DOHH2 (cell line): ENCODE measurements at regions not wholly inside any gene's neighbourhood (a gene's known extent, or its start where the extent isn't known, plus 50 kb on each side); places are given as distances from the start of the nearest gene placed in this dataset.

ENCODE experiments used
- H3F3A ChIP-seq: fragments of 200-600 bp; sonication (generic), shearing (Covaris generic); 2 replicates; pipeline ENCODE4 v1.6.0; 2016; ENCODE audit warnings: antibody characterized with exemption, mild to moderate bottlenecking; ENCODE audit not compliant: control insufficient read depth, insufficient read depth
- H3K27ac ChIP-seq: fragments of 200-600 bp; sonication (generic); 2 replicates; pipeline ENCODE4 v1.5.1; 2014; ENCODE audit warnings: low read depth, mild to moderate bottlenecking, low read length, moderate library complexity
- H3K27me3 ChIP-seq: fragments of 200-600 bp; sonication (generic); 2 replicates; pipeline ENCODE4 v1.6.1; 2014; ENCODE audit warnings: mild to moderate bottlenecking, low read length, mixed read lengths; ENCODE audit not compliant: control insufficient read depth
- H3K36me3 ChIP-seq: fragments of 200-600 bp; sonication (generic); 2 replicates; pipeline ENCODE4 v1.6.1; 2014; ENCODE audit warnings: mild to moderate bottlenecking, low read length, moderate library complexity, mixed read lengths; ENCODE audit not compliant: control insufficient read depth
- H3K4me1 ChIP-seq: fragments of 200-600 bp; sonication (generic); 2 replicates; pipeline ENCODE4 v1.6.1; 2014; ENCODE audit warnings: mild to moderate bottlenecking, low read length, mixed read lengths; ENCODE audit not compliant: control insufficient read depth
- H3K4me2 ChIP-seq: fragments of 200-600 bp; sonication (generic); 2 replicates; pipeline ENCODE4 v1.6.0; 2014; ENCODE audit warnings: mild to moderate bottlenecking, low read length, moderate library complexity
- H3K4me3 ChIP-seq: fragments of 200-600 bp; sonication (generic); 2 replicates; pipeline ENCODE4 v1.5.1; 2014; ENCODE audit warnings: mild to moderate bottlenecking, low read length, mixed read lengths
- H3K79me2 ChIP-seq: fragments of 200-600 bp; sonication (generic); 2 replicates; pipeline ENCODE4 v1.6.1; 2014; ENCODE audit warnings: mild to moderate bottlenecking, low read length, mixed read lengths; ENCODE audit not compliant: control insufficient read depth
- H3K9me2 ChIP-seq: fragments of 200-600 bp; sonication (generic); replicated peaks from 2 replicates; pipeline ENCODE4 v1.6.1; 2014; ENCODE audit warnings: mild to moderate bottlenecking, low read length, mixed read lengths; ENCODE audit not compliant: control insufficient read depth
- H3K9me3 ChIP-seq: fragments of 200-600 bp; sonication (generic); 2 replicates; pipeline ENCODE4 v1.6.1; 2014; ENCODE audit warnings: antibody characterized with exemption, low read length, mixed read lengths; ENCODE audit not compliant: control insufficient read depth, insufficient read depth
- H4K20me1 ChIP-seq: fragments of 200-600 bp; sonication (generic); 2 replicates; pipeline ENCODE4 v1.6.0; 2014; ENCODE audit warnings: low read depth, mild to moderate bottlenecking, antibody characterized with exemption, low read length, moderate library complexity; ENCODE audit not compliant: control insufficient read depth, insufficient read depth
- CTCF ChIP-seq: fragments of 200-600 bp; sonication (generic); IDR thresholded peaks from one replicate; pipeline ENCODE4 v1.5.1; 2014; ENCODE audit warnings: antibody characterized with exemption, mild to moderate bottlenecking, low read depth, low read length; ENCODE audit not compliant: poor library complexity, severe bottlenecking
- EZH2phosphoT487 ChIP-seq: fragments of 200-600 bp; sonication (generic); IDR thresholded peaks from 2 replicates; pipeline ENCODE4 v1.6.1; 2017; ENCODE audit warnings: borderline replicate concordance, mild to moderate bottlenecking, antibody characterized with exemption, low read length, moderate library complexity, mixed read lengths

- no peaks in the 10 kb centered on the region for H3K36me3 ChIP-seq
- H3K27ac ChIP-seq, result no peak overlapping the region
- no peaks in the 10 kb centered on the region for H4K20me1 ChIP-seq
- H3F3A ChIP-seq, result no peaks in the 10 kb centered on the region
- H3K27me3 ChIP-seq, result 0 out of 2 replicates have a peak, but pooled peaks cover 2% of the 10 kb centered on the region
- H3K4me3 ChIP-seq, result no peak overlapping the region
- no peaks in the 10 kb centered on the region for H3K79me2 ChIP-seq
- no peaks in the 10 kb centered on the region for H3K9me2 ChIP-seq
- no peak overlapping the region for H3K4me2 ChIP-seq
- TF ChIP-seq CTCF (no peak), EZH2phosphoT487 (no peak)
- H3K4me1 ChIP-seq, result peaks cover 26% of the 10 kb centered on the region
- H3K9me3 ChIP-seq, result no peaks in the 10 kb centered on the region
Observed at GRCh38 chr2:38181806-38182491, 106.0 kb upstream of the CYP1B1 start.

GRCh38 chr2:38180754-38181153 is 104.8 kb upstream of the CYP1B1 start:
- H3K27me3 ChIP-seq, result 0 out of 2 replicates have a peak, but pooled peaks cover 2% of the 10 kb centered on the region
- H3K36me3 ChIP-seq, result no peaks in the 10 kb centered on the region
- H3F3A ChIP-seq, result no peaks in the 10 kb centered on the region
- TF ChIP-seq CTCF (no peak), EZH2phosphoT487 (no peak)
- H3K27ac ChIP-seq, result no peak overlapping the region
- H3K9me3 ChIP-seq, result no peaks in the 10 kb centered on the region
- no peaks in the 10 kb centered on the region for H3K79me2 ChIP-seq
- H3K4me1 ChIP-seq, result peaks cover 18% of the 10 kb centered on the region
- H3K4me2 ChIP-seq, result no peak overlapping the region
- H4K20me1 ChIP-seq, result no peaks in the 10 kb centered on the region
- no peak overlapping the region for H3K4me3 ChIP-seq
- no peaks in the 10 kb centered on the region for H3K9me2 ChIP-seq

GRCh38 chr2:38178556-38179419 is 102.8 kb upstream of the CYP1B1 start:
- Histone ChIP-seq H3K9me3 (no peaks in the 10 kb centered on the region), H3K27me3 (0 out of 2 replicates have a peak, but pooled peaks cover 2% of the 10 kb centered on the region), H3K9me2 (no peaks in the 10 kb centered on the region), H4K20me1 (no peaks in the 10 kb centered on the region), H3K4me1 (peaks cover 12% of the 10 kb centered on the region), H3K4me3 (no peak overlapping the region), H3F3A (no peaks in the 10 kb centered on the region), H3K36me3 (no peaks in the 10 kb centered on the region), H3K27ac (no peak overlapping the region), H3K79me2 (no peaks in the 10 kb centered on the region), H3K4me2 (no peak overlapping the region)
- TF ChIP-seq EZH2phosphoT487, result no peak
- no peak for TF ChIP-seq CTCF
